Stimulated activated CD4-positive, alpha-beta T cell treated with anti-CD3 and anti-CD28 coated beads, Interleukin-15, amount 100 ng/mL, for 24 hours (primary cell): ENCODE measurements at regions not wholly inside any gene's neighbourhood (a gene's known extent, or its start where the extent isn't known, plus 50 kb on each side); places are given as distances from the start of the nearest gene placed in this dataset.
"Not testable (repeated sequence)": the region's sequence is repeated elsewhere in the genome, so short reads cannot be mapped to it uniquely, and the experiment has no call there.

Source experiments
- DNase-seq: peaks from one replicate; pipeline ENCODE4 v3.0.0-alpha.2; 2020

DNA sequence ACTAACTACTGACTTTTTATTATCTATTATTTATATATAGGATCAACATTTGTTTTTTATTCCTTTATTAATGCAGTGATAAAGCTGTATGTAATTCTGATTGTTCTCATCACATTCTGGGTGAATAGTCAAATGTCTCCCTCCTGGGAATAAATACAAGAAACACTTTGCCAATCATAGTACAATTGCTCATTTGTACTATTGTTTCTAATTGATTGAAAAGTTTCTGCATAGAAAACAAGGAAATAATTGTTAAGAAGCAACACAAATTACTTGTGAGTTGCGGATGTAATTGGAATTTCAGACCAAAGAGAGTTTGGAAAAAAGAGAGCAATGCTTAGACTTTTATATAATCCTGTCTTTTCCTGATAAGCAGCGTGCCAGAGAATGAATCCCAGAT is 1013.9 kb downstream of the EFNA5 start:
- DNase-seq = no peak

DNA sequence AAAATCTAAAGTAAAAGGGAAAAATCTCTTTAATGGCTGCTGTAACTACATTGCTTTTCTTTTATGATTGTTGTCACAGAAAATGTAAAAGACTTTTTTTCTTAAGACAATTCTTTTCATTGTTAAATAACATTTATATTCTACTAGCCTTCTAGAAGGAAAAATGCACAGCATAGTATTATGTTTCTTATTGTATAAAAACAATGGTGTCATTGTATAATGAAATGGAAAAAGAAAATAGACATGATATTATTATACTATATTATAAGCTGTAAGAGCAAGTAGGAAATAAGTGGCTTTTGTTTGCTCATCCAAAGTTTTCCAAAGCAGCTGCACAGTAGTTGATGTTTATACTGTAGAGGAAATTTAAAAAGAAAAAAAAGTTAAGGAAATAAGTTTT is 1021.7 kb downstream of the EFNA5 start:
- DNase-seq = no peak

DNA sequence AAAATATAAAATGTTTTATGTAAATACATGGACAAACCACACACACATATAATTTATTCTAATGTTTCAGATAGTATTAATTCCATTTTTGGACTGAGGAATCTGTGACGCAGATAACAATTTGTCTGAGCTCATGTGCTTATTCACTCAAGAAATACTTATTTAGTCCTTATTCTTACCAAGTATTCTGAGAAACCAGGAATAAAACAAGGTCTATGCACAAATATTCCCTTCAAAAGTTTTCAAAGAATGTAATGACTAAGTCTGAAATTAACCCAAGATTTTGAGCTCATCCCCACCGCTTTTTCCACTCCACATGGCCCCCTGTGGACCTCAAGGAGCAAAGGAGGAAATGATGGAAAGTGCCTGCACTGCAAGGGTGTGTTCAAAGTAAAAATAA is 1022.3 kb downstream of the EFNA5 start:
- DNase-seq = no peak

DNA sequence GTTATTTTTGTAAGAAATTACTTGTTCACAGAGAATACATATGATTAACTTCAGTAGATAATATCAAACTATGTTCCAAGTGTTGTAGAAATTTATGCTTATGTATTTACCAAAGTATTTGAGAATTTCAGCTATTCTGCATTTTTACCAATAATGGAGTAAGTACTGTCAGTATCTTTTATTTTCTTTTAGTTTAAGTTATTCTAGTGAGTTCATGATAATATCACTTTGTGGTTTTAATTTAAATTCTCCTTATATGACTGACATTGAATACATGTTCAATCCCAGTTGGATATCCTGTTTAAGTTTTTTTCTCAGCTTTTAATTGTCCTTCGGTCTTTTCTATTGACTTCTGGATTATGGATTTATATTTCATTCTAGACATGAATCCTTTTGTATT is 1024.6 kb downstream of the EFNA5 start:
- no peak for DNase-seq

DNA sequence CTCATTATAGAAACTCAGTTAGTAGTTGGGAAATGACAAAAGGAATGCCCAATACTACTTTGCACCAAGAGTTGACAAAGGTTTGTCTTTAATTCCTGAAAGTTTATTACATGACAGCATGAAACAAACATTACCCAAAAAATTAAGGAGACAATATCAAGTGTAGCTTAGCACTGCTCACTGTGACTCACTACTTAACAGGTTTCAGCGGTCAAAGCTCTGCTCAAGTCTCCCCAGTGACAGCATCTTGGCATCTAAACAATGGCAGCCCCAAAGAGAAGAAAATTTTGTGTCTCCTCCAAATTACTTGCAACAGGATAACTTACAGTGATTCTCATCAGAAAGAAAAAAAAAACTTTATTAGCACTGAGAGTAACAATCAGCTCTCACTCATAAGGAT is 1030.2 kb downstream of the EFNA5 start:
- no peak for DNase-seq

DNA sequence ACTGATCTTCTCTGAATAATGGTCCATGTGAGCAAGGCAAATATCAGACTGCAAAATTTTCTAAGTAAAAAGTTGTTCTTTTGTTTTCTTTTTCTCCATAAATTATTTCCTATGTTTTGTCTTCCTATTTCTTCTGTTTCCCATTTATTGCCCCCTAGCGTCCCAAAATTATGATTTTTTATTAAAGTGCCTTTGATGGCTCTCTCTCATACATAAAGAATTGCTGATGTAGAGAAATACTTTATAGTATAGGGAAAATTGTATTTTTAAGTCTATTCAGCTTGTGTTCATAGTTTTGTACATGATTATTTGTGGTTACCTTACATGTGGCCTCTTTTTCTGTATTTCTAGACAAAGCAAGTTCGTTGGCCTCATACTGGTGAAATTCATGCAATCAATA is 1031.2 kb downstream of the EFNA5 start:
- DNase-seq = no peak

DNA sequence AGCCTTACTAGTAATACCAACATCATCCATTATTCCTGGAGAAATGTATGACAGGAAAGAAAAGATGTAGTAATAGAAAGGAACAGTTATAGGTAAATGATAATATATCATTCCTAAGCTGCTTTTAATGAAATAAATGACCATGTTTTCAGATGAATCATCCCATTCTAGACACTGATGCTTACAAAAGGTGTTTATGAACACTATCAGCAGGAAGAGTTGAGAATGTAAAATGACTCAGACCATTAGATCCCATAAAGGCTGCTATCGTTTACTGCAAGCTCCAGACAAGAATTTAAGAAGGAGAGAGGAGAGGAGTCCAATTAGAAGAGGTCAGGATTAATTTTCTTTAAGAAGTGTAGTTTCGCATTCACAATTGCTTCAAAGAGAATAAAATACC is 1033.5 kb downstream of the EFNA5 start:
- no peak for DNase-seq

DNA sequence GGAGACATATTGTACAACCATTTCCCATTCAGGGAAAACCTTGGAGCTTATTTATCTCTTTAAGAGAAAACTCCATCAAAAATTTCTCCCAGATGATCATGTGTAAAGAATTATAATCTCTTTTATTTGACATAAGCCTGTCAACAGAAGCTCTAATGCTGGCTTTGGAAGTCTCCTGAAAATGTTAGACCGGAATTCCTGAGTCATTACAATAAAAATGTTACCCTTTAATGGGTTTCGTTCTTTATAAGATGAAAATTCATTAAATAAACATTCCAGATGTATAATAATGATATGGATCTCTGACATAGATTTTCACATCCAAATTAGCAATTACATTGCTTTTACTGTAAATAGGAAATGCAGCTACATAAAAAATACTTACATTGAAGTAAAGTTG is 1036.4 kb downstream of the EFNA5 start:
- DNase-seq = no peak

DNA sequence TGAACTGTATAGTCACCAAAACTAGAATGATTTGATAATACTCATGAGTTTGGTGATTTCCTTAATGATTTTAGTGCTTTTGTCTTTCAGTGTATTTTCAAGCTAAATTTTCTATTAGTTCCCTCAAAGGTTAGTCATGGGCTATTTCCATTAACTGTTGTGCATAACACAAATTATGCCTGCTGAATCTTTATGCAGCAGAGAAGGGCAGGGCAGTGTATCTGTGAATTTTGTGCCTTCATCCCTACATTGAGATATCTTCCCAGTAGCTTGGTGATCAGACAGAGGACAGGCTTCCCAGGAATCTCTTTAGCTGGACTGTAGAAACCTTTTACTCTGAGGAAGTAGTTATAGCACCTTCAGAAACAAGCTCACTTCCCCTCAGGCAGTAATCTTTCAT is 1036.9 kb downstream of the EFNA5 start:
- DNase-seq = no peak

DNA sequence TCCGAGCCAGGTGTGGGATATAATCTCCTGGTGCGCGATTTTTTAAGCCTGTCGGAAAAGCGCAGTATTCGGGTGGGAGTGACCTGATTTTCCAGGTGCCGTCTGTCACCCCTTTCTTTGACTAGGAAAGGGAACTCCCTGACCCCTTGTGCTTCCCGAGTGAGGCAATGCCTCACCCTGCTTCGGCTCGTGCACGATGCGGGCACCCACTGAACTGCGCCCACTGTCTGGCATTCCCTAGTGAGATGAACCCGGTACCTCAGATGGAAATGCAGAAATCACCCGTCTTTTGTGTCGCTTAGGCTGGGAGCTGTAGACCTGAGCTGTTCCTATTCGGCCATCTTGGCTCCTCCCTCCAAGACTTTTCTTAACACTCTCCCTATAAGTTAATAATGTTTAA is 1042.3 kb downstream of the EFNA5 start:
- not testable (repeated sequence) for DNase-seq

DNA sequence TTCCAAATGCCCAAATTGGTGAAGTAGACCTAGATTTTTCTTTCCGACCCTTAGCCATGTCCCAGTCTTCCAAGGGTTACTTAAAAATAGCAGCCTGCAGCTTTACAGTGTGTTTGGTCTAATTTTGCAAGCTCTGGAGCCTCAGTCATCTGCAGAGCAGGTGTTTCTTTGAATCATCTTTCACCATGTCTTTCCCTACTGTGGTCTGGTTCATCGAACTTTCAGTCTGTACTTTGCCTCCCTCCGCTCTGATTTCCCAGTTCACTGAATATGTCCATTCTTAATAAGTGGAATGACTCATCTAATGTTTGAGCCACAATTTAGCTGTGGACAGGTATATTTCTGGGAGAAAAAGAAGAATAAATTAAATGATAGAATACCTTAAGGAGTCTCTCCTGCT is 1060.7 kb downstream of the EFNA5 start:
- DNase-seq = no peak

DNA sequence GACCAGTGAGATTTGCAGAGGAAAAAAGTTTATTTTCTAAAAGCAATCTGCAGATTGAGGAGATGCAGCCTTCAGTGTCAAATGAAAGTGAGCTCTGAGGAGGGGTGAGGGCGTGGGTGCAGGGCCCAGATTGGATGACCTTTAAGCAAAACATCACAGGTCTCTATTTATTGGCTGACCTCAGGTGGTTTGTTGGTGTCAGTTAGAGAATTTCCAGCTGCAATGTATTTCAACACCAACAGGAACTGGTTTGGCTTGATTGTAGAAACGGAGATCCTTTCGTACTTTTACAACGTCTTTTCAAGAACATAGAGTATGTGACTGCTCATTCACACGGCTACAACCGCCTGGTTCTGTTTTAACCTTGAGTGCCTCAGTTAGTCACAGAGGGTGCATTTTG is 1069.1 kb downstream of the EFNA5 start:
- DNase-seq = no peak

DNA sequence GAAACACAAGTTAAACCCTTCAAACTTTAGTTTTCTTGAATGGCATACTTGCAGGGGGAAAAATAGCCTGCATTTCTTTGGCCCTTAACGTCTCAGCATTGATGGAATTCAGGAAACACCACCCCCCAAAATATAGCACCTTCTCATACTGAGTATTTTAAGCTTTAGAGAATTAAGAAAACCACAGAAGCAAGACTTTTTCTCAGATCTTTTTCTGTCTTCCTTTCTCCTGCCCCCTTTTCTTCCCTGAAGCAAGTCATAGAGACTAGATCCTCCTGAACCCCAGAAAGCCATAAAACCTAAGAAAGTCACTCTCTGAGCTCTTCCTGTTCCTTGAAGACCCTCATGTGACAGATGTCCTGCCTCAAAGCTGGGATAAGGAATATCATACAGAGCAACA is 1069.9 kb downstream of the EFNA5 start:
- no peak for DNase-seq

DNA sequence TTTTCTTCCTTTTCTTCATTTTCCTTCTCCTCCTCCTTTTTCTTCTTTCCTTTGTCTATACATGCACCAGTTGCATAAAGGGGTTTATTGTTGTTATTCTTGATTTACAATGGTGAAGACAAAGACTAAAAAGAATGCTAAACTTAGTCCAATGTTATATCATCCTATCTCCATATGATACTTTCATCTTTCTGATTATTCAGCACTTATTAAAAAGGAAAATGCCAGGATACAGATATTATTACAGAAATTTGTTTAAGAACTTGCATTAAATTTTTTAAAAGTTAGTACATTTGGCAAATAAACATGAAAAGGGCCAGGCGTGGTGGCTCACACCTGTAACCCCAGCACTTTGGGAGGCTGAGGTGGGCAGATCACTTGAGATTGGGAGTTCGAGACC is 1074.9 kb downstream of the EFNA5 start:
- no peak for DNase-seq

DNA sequence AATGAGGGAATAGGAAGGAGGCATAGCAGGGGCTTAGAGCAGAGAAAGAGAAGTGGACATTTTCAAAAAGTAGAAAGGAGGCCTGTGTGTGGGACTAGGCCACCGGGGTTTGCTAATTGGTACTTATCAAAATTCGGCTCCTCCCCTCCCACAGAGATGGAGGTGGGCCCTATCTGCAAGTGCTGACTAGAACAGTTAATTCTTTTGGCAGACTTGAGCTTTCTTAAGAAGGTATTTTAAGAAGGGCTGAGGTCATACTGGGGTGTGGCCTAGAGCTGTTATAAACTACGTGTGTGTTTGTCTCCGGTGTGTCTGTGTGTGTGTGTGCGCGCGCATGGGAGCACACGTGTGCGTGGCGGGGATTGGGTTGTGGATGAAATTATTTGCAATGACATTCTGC is 1086.5 kb downstream of the EFNA5 start:
- no peak for DNase-seq

DNA sequence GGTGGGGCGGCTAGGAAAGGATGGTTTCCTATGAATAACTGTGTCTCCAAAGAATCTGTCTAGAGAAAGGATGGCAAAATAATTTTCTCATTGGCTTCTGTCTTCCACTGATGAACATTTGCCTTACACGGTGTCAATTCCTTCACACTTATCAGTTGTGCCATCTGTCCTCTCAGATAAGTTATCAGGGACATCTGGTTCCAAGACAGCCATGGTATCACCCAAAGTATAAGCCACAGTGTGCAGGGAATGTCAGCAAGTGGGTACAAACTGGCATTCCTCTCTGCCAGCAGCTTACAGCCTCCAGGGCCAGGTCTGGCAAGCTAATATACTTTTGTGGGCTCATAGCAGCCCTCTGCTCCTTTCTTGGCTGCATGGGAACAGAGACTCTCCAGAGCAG is 1092.0 kb downstream of the EFNA5 start:
- no peak for DNase-seq

DNA sequence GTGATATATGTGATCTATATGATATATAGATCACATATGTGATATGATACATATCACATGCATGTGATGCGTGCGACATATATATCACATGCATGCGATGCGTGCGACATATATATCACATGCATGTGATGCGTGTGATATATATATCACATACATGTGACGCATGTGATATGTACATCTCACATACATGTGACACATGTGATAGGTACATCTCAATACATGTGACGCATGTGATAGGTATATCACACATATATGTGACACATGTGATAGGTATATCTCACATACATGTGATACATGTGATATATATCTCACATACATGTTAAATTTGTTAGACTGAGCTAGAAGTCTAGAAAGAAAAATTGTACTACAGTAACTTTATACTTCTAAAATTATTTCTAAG is 1095.9 kb downstream of the EFNA5 start:
- DNase-seq = no peak

DNA sequence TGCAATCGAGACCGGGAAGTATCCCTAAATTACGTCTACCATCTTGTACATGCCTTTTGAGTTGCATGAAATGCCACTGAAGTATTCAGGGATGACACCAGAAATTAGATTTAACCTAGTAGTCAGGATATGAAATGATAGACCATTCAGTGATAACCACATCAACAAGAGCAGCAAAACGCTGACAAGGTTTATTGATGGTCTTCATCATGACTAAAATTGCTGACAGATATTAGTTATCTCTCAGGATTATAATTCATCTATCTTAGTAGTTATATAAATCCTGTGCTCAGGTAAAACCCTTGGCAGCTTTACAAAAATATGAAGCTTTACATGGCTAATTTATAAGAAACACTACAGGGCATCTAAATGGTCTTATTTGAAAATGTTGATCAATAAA is 1104.7 kb downstream of the EFNA5 start:
- DNase-seq = no peak

DNA sequence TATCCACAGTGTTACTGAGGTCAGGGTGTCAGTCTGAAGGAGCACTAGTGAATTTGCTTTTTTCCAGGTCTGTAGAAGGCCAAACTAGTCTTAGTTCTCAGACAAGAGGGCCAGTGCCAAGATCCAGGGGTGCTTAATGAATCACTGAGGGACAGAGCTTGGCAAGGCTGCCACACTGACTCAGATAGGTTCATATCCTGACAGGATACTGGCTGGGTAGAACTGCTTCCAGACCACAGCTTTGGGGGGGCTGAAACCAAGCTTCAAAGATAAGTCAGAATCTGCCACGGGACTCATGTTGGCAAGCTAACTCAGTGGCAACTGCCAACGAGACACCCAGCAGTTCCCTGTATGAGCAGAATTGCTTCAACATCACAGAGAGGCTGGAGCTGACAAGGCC is 1125.4 kb downstream of the EFNA5 start:
- no peak for DNase-seq

DNA sequence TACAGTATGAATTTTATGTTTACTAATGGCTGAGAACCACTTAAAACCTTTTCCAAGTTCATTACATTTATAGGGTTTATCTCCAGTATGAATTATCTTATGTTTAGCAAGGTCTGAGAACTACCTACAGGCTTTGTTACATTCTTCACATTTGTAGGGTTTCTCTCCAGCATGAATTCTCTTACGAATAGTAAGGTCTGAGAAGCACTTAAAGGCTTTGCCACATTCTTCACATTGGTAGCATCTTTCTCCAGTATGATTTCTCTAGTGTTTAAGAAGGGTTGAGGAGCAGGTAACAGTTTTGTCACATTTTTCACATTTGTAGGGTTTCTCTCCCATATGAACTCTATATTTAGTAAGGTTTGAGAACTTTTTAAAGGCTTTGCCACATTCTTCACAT is 1127.4 kb downstream of the EFNA5 start:
- DNase-seq = no peak

DNA sequence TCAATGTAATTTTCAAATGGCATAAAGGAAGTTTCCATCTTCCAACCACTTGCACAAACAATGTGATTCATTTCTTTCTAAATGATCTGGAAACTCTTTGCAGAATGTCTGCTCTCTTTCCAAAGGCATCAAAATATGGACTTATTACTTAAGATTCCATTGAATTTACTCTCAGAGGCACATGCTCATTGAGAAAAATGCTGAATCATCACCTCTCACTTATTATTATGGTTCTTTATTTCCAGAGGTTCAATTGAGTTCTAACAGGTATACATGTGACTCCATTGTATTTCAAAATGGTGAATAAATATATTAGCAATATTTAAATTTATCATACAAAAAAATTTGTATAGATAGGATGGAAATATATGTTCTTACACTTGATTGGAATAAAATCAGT is 1140.6 kb downstream of the EFNA5 start:
- DNase-seq = no peak

DNA sequence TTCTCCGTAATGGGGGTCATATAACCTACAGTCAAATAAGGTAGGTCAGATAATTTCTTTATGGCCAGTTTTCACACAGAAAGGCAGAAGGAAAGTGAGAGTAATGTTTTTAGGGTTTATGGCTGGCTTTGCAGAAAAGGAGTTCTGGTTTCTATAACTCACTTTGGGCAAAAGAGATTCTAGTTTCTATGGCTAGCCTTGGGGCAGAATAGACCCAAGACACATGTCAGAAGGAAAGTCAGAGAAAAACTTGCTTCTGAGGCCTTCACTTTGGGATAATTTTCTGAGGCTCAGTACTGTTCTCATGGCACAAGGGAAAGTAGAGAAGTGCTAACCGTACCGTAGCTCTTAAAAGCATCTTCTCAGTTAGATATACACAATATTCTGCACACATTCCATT is 1145.3 kb downstream of the EFNA5 start:
- DNase-seq = no peak

DNA sequence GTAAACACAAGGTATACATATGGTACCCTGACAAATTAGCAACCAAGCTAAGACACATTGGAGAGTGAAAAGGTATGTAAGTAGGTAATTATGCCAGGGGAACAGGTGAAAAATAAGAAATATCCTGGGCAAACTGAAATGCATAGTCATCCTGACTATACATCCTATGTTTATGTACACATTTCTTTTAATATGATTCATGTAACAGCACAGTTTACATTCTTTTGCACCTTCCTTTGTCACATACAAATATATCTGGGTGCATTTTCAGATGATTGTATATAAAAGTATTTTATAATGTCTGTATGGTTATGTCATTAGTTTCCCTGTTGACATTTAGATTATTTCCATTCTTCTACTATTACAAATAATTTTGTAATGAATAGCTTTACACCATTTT is 1146.9 kb downstream of the EFNA5 start:
- DNase-seq = no peak

DNA sequence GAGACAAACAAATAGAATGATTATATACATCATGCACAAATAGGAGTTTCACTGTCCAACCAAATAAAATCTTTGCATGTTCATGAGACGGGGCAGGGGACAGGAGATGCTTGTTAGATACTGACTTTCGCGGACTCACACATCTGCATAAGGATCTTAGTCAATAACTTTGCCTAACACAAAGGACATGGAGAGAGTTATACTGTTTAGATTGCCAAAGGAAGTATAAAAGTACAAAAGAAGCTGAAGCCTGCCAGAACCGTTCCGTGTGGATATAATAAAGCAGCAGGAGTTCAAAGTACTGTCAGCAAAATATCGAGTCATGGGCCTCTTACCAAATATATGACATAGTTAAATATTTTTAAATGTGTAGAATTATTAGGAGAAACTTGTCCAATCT is 1148.4 kb downstream of the EFNA5 start:
- no peak for DNase-seq

DNA sequence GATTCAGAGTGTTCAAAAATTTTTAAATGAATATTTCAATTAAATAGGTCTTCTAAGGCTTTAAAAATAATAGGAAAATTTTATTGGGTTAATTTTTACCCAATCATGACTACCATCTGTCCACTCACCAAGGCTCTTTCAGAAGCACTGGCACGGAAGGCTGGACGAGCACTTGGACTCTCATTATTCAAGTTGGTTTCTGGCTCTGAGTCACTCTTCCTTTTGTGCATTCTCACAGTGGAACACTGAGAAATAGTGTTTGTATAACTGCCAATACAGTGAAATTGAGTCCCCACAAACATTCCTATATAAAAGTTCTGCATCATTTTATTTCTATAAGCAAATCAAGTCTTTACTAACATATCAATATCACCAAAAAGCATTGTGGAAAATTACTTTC is 1149.0 kb downstream of the EFNA5 start:
- no peak for DNase-seq

DNA sequence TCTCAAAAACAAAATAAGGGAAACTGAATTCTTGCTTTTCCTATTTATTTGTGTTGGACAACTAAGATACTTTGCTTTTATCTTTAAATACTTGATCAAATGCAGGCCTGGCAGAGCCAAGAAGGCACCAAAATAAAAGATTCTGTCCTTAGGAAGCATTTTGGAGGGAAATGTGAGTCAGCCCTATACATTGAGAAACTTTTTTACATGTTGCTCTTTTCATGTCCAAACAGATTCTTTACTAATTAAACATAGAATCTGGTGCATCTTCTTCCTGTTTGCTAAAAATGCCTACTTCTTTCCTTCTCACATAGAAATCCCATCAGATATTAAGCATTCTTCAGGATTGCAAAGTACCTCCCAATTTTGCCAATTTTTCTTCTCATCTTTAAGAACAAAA is 1160.4 kb downstream of the EFNA5 start:
- no peak for DNase-seq

DNA sequence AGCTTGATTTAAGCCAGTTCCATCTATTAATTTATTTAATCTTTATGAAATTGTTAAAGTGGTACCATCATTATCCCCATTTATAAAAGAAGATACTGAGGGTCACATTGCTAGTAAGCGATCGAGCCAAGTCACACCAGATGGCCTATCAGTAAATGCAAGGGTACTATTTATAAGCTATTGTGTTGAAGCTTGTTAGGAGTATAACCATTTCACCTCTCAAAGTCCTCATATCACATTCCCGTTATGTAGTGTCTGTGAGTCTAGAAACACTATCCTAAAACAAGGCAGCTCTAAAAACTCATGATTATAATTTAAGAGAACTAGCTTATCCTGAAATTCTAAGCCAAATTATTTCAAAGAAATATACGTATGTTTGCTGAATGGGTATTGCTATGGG is 1161.8 kb downstream of the EFNA5 start:
- no peak for DNase-seq
